ENCODE measurements at regions not wholly inside any gene's neighbourhood (a gene's known extent, or its start where the extent isn't known, plus 50 kb on each side); places are given as distances from the start of the nearest gene placed in this dataset.
"Not testable (repeated sequence)": the region's sequence is repeated elsewhere in the genome, so short reads cannot be mapped to it uniquely, and the experiment has no call there.

DNA sequence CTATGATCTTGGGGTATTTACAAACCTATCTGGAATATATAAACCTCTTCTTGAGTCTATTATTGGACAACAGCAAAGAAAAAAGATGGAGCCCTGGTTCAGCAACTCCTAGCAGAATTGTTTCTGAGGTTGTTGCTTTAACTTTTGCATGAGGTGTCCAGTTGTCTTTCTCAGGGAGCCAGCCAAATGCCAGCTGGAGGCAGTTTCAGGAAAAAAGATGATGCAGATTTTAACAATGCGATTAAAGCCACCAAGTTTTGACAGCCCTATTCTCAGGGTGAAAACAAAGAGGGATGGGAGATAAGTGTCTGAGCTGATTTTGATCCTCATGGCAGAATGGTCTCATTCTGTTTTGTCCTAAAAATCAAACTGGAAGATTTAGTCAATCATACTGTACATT lies 181.6 kb upstream of the RASGRP1 start:
- DNase-seq, result no peak

- DNase-seq, result no peak
These were observed 184.1 kb upstream of the RASGRP1 start for GRCh38 chr15:38748710-38749109.

- DNase-seq, result no peak
These were observed 186.2 kb upstream of the RASGRP1 start for GRCh38 chr15:38750786-38751185.

DNA sequence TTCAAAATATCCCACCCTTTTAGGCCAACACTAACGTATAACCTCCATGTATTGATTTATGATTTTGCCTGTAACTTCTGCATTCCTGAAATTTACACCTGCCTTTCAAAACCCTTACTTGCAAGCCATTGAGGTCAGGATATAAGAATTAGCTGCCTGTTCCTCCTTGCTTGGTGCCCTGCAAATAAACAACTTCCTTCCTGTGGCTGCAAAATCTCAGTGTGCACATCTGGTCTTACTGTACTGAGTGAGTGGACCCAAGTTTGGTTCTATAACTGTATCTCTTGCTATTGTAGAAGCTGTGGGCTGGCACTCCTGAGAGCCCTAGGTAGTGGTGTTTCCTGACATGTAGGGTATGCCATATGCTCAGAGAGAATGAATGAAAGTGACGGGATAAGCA lies 191.1 kb upstream of the RASGRP1 start:
- no peak for DNase-seq

GRCh38 chr15:38756441-38756840 lies 191.8 kb upstream of the RASGRP1 start:
- DNase-seq, result no peak

DNA sequence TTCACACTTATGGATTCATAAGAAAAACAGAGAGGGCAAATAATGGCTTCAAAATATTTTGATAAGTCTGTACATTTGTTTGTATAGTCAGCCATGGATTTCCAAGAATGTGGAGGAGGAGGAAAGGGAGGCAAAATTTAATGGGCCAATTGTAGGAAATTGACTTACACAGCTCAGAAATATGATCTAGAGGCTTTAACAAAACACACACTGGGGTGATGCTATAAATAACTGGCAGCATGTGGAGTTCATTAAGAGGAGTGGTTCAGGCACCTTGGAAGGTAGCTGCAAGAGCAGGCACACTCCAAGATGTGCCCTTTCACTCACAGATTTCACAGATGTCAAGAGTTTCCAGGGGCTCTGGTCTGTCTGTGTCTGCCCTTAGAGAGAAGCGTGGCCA lies 193.4 kb upstream of the RASGRP1 start:
- DNase-seq, result no peak

DNA sequence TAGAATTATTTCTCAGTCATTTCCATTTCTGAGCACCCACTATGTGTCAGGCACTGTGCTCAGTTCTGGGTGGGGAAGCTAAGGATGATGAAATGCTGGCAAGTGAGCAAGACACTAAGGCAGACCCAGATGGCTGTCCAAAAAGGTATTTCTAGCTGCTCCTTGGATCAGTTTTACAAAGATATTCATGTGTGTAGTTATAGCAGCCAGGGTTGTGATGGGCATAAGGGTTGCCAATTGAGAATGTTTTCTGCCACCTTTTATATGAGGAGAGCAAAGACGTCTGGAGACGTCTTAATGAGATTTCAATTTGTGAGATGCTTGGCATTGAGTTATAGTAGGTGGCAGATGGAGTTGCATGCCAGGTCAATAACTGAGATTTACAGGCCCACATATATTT lies 197.1 kb upstream of the RASGRP1 start:
- no peak for DNase-seq

GRCh38 chr15:38768970-38769369 lies 204.4 kb upstream of the RASGRP1 start:
- DNase-seq, result no peak

DNA sequence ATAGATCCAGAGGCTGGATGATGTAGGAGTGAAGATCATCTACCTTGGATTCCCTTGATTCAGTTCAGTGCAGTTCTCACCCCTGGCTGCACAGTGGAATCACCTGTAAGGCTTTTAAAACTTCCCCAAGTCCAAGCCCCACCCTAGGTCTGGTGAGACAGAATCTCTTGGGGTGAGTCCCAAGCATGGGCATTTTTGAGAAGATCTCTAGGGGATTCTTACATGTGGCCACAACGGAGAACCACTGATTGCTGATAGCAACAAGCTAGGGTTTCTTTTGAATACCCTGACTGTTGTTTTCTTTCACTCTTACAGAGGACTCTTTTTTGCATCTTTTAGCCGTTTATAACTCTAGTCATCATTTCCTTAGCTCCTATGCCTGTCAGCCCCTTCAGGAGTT lies 204.9 kb upstream of the RASGRP1 start:
- no peak for DNase-seq

DNA sequence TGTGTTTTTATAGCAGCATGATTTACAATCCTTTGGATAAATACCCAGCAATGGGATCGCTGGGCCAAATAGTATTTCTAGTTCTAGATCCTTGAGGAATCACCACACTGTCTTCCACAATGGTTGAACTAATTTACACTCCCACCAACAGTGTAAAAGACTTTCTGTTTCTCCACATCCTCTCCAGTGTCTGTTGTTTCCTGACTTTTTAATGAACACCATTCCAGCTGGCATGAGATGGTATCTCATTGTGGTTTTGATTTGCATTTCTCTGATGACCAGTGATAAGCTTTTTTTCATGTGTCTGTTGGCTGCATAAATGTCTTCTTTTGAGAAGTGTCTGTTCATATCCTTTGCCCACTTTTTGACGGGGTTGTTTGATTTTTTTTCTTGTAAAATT lies 209.5 kb upstream of the RASGRP1 start:
- DNase-seq, result peak; percentile 25

DNA sequence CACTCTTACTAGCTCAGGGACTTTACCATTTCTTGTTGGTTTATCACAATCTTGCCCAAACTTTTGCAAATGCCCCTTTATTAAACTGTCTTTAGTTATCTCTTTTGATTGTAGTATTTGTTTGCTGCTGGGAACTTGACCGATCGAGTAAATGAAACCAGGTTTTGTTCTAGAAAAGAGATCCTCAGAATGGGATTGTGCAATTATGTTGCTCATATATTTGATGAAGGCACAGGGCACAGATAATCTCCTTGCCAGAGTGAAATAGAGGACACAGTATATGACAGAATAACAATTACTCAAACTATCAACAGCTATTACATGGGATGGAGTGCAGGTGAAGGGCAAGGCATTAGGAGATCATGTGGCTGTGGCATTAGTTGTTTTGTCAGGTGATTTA lies 216.6 kb upstream of the RASGRP1 start:
- DNase-seq, result no peak

GRCh38 chr15:38782156-38782555 lies 217.5 kb upstream of the RASGRP1 start:
- no peak for DNase-seq

DNA sequence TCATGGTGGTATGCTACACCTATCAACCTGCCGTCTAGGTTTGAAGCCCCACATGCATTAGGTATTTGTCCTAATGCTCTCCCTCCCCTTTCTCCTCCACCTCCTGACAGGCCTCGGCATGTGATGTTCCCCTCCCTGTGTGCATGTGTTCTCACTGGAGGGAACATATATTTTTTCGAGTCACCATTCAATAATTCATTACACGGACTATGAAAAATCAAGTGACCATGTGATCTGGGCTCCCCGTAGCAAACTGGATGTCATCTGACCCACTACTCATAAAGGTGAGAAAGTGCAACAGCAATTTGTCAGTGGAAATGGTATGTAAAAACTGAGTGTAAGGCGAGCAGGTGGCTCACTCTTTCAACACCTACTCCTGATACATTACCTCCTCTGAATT lies 224.3 kb upstream of the RASGRP1 start:
- no peak for DNase-seq

- DNase-seq, result no peak
These were observed 225.0 kb upstream of the RASGRP1 start for GRCh38 chr15:38789566-38789965.

DNA sequence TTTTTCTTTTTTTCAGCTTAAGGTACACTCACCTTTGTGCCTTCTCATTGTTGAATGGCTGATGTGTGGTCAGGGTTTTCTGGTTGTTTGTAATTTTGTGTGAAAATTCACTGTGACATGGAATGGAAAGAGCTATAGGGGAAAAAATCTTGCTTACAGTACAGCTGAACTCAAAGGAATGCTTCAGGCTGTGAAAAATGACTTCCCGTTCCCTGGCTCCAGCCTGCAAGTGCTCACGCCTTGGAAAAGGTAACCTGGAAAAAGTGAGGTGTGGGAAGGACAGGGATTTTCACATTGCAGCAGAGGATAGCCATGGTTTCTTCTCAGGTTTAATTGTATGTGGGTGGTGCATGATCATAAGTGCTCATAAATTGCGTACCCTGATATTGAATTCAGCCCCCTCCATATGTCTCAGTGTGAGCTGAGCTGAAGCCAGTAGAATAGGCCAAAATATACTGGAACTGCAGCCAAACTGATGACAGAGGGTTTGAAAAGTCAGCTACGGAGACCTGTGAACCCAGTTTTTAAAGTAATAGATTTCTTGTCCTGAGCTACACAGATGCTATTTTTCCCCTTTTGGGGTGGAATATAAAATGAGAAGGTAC lies 228.7 kb upstream of the RASGRP1 start:
- DNase-seq, result no peak

DNA sequence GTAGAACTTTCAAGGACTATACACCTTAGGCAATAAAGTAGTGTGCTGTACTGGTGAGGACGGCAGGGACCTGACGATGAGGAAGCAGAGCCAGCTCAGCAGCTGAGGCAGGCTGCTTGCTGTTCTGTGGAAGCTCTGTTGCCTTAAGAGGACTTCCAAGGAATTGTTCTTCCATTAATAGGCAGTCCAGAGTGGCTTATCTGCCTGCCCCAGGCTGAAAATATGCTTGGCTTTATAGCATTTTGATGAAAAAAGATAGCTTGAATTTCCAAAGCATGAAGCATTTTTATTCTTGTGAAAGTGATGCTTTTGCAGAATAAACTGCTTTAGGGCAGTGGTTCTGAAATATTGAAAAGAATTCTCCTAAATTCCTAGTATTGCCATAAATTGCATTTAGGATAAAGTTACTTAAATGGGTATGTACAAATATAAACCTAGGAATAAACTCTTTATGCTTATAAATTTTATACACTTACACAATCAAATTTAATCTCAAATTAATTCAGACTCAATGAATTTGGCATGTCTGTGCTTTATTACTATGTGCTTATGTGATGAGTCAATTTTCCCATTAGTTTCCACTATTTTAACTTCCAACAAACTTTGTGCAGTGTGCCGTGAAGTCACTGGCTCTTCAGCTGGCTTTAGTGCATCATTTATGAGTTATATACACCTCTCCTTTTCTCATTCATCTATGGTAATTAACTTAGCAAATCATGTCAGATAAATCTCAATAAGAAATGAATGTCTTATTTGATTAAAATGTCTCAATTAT lies 231.0 kb upstream of the RASGRP1 start:
- no peak for DNase-seq

- DNase-seq, result no peak
These were observed 232.0 kb upstream of the RASGRP1 start for GRCh38 chr15:38796589-38796988.

DNA sequence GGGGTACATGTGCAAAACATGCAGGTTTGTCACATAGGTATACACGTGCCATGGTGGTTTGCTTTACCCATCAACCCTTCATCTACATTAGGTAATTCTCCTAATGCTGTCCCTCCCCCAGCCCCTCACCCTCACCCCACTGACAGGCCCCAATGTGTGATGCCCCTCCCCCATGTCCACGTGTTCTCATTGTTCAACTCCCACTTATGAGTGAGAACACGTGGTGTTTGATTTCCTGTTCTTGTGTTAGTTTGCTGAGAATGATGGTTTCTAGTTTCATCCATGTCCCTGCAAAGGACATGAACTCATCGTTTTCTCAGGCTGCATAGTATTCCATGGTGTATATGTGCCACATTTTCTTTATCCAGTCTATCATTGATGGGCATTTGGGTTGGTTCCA lies 232.9 kb upstream of the RASGRP1 start:
- DNase-seq, result not testable (repeated sequence)

DNA sequence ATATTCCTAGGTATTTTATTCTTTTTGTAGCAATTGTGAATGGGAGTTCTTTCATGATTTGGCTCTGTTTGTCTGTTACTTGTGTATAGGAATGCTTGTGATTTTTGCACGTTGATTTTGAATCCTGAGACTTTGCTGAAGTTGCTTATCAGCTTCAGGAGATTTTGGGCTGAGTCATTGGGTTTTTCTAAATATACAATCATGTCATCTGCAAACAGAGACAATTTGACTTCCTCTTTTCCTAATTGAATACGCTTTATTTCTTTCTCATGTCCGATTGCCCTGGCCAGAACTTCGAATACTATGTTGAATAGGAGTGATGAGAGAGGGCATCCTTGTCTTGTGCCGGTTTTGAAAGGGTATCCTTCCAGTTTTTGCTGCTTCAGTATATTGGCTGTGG lies 234.6 kb upstream of the RASGRP1 start:
- DNase-seq, result not testable (repeated sequence)

DNA sequence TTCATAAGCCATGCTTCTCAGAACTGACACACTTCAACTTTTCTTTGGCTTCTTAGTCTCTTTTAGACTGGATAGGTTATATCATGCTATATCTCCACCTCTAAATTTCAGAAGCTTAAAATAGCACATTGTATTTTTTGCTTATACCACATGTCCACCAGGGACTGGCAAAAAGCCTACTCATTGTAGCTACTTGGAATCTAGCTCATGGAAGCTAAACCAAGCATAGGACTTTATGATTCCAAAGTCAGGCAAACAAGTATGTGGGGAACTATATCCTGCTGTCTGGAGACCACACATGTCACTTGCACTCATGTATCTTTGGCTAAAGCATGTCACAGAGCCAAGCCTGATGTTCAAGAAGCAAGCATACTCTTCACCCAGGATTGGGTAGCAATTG lies 245.0 kb upstream of the RASGRP1 start:
- DNase-seq, result no peak

DNA sequence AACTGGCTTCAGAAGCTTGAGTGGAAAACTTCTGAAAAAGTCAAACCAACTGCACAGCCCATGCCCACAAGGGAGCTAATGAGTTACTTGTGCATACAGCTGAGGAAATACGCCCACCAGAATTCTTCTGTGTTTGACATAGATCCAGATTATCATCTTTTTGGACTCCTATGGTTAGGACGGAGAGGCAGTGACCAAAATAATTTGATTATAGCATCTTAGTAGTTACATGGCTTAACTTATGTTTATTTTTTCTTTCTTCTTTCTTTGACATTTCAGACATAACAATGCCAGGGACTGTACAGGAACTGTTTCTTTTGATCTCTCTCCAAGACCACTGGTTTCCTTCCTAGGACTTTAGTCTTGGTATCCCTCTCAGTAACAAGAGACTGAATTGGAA lies 246.1 kb upstream of the RASGRP1 start:
- DNase-seq, result no peak

DNA sequence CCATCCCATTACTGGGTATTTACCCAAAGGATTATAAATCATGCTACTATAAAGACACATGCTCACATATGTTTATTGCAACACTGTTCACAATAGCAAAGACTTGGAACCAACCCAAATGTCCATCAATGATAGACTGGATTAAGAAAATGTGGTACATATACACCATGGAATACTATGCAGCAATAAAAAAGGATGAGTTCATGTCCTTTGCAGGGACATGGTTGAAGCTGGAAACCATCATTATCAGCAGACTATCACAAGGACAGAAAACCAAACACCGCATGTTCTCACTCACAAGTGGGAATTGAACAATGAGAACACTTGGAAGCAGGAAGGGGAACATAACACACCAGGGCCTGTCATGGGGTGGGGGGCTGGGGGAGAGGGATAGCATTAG lies 249.6 kb upstream of the RASGRP1 start:
- DNase-seq, result not testable (repeated sequence)

DNA sequence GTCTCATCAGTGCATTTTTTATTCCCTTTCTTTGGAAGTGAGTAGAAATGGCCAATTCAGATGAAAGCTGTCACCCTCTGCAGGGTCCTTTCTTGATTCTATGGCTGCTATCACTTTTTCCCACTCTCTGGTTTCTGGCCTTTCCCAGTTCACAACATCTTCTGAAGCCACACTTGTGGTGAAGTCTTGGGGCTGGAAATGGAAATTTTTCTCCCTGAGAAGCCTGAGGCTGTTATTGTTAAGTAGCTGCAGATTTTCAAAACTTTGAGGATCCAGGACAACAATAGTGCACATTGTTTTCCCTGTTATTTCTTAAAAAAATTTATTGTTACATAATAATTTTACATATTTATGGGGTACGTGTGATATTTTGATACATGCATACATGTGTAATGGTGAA lies 250.3 kb upstream of the RASGRP1 start:
- no peak for DNase-seq

- peak; percentile 63 for DNase-seq
These were observed 253.0 kb upstream of the RASGRP1 start for GRCh38 chr15:38817427-38818156.

All from NCI-H526 treated with DMSO at 0.1 percent for 48 hours (cell line).